DMS 273 treated with DMSO at 0.1 percent for 48 hours (cell line): ENCODE measurements at regions not wholly inside any gene's neighbourhood (a gene's known extent, or its start where the extent isn't known, plus 50 kb on each side); places are given as distances from the start of the nearest gene placed in this dataset.
"Not testable (repeated sequence)": the region's sequence is repeated elsewhere in the genome, so short reads cannot be mapped to it uniquely, and the experiment has no call there.

ENCODE experiments used
- DNase-seq: peaks from one replicate; lab custom pipeline; 2025; lab: John Stamatoyannopoulos, UW

GRCh38 chr7:12004581-12004980 lies 172.6 kb upstream of the THSD7A start:
- DNase-seq = no peak

DNA sequence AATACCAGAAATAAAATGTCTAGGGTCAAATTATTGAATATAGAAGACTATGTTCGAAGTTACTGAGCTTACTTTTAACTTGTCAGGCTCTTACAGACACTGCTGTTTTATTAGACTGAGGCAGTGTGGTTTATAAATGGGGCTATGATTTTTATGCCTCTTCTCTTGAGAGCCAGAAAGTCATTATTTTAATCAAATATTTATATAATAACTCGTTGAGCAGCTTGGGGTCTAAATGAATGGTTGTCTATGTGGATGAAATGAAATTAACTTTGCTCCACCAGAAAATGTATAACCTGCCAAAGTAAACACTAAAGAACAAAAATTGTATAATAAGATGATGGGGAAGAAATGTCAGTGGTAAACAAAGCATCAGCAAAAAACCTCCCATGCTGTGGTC lies 175.6 kb upstream of the THSD7A start:
- no peak for DNase-seq

GRCh38 chr7:12013983-12014382 lies 182.0 kb upstream of the THSD7A start:
- DNase-seq = no peak

DNA sequence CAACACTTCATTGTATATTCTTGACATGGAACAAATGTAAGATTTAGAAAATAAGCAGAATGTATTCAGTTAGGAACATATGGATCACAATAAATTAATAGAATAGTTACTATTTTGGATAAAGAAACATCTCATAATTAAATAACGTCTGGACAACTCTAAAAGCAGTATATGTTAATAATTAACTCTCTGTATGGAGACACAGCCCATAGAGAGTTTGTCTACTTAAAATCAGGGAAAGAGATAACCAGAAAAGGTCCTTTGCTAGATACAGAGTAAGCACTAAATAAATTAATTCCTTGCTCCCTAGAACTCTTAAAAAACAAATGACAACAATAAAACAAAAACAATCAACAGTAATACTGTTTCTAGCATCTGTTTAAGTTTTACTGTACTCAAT lies 184.4 kb upstream of the THSD7A start:
- DNase-seq = no peak

DNA sequence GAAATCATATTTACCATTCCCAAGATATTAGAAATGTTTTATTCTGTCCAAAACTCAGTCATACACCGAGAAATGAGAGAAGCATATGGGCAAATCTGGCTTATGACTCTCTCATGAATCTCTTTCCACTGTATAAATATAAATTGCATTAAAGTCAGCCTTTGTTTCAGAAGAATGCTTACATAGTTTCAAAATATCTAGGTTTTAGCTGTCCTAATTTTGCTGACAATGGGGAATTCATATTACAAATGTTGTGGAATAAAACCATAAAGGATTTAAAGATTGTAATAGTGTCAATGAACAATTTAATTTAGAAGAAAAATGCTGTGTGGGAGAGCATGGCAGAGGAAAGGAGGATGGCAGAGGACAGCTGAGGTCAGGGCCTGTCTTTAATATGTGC lies 185.0 kb upstream of the THSD7A start:
- DNase-seq = no peak

DNA sequence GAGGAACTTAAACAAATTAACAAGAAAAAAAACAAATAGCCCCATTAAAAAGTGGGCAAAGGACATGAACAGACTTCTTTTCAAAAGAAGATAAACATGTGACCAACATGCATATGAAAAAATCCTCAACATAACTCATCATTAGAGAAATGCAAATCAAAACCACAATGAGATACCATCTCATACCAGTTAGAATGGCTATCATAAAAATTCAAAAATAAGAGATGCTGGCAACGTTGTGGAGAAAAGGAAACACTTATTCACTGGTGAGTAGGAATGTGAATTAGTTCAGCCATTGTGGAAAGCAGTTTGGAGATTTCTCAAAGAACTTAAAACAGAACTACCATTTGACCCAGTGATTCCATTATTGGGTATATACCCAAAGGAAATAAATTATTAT lies 189.1 kb upstream of the TMEM106B start:
- DNase-seq = not testable (repeated sequence)

- DNase-seq = no peak
Observed at GRCh38 chr7:12025246-12025645, 185.8 kb upstream of the TMEM106B start.

GRCh38 chr7:12028508-12028907 lies 182.6 kb upstream of the TMEM106B start:
- DNase-seq = no peak

DNA sequence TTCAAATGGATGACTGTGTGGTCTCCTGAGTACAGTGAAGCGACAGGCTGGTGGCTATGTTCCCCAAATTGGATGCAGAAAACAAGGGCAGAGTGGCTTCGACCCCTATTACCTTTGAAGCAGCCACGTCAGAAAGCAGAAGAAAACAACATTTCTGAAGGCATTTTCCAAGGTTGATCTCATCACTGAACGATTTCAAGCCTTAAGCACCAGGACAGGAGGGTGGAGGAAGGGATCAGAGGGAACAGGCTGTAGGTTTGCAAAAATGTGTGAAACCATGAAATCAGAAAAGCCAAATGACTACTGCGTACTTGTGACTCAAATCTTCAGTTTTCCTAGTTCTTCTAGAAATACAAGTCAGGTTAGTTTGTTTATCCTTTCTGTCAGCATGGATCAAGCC lies 181.0 kb upstream of the TMEM106B start:
- no peak for DNase-seq

- no peak for DNase-seq
Observed at GRCh38 chr7:12031186-12031585, 179.9 kb upstream of the TMEM106B start.

DNA sequence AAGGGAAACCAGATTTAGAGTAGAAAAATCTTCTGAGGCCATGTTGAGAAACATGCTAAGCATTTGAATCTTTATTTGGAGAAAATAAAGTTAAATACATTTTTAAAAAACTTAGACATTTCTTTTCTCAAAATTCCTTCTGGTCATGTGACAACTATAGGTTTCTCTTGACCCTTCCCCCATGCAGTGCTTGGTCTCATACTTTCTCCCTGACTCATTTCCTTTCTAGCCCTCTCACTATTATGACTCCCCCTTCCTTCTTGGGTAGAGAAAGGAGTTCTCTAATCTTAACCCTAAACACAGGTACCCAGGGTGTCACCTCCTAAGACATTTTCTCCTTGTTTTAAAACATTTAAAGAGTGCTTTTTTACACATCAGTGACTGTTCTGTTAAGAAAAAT lies 179.5 kb upstream of the TMEM106B start:
- no peak for DNase-seq

DNA sequence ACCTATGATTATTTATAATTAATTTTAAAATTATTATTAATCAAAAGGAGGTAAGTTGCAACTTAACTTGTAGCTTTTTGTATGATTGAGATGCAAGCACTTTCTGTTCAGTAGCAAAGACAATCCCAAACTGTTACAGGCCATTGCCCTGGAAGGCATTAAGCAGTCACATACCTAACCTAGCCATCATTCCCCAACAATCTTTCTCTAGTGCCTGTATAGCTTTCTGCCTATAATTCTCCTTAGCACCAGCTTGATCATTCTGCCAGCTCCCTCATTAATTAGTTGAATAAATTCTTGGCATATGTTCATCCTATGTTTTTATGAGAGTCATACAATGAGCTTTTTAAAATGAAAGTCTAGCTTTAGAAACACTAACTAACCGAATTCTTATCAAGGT lies 178.9 kb upstream of the TMEM106B start:
- DNase-seq = no peak

DNA sequence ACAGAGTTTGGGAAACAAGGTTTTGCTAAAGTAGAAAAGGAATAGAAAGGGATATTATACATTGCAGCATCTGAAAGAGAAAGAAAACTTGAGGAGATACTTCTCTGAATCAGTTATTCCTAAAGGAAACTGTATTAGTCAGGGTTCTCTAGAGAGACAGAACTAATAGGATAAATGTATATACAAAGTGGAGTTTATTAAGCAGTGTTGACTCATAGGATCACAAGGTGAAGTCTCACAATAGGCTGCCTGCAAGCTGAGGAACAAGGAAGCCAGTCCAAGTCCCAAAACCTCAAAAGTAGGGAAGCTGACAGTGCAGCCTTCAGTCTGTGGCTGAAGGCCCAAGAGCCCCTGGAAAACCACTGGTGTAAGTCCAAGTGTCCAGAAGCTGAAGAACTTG lies 167.6 kb upstream of the TMEM106B start:
- DNase-seq = not testable (repeated sequence)

- DNase-seq = no peak
Observed at GRCh38 chr7:12052211-12052610, 158.9 kb upstream of the TMEM106B start.

DNA sequence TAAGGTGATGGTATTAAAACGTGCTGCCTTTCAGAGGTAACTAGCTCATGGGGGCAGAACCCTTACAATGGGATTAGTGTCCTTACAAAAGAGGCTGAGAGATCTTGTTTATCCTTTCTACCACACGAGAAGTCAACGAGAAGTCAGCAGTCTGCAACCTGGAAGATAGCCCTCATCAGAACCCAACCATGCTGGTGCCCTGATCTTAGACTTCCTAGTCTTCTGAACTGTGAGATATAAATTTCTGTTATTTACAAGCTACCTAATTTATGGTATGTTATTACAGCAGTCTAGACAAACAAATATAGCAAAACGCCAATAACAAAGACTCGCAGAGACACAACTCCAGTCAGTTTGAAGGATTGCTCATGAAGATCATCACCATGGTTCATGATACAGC lies 157.5 kb upstream of the TMEM106B start:
- no peak for DNase-seq

DNA sequence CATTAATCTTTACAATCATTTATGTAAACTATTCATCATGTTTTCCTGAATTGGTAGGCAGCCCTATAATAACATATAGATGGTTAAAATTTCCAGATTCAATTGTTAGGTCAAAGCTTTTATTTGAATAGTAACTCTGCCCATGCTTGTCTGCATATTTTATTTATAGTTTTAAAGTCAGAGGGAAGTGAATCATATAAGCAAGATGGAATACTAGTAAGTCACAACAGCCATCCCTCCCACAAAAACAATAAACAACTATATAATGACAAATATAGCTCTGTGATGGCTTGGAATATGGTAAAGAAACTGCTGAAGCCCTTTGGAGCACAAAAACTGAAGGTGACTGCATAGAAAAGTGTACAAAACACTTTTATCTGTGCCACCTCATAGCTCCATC lies 156.3 kb upstream of the TMEM106B start:
- DNase-seq = no peak

GRCh38 chr7:12056381-12056780 lies 154.7 kb upstream of the TMEM106B start:
- no peak for DNase-seq

- no peak for DNase-seq
Observed at GRCh38 chr7:12056977-12057376, 154.1 kb upstream of the TMEM106B start.

- no peak for DNase-seq
Observed at GRCh38 chr7:12062062-12062461, 149.0 kb upstream of the TMEM106B start.

- no peak for DNase-seq
Observed at GRCh38 chr7:12064586-12065127, 146.4 kb upstream of the TMEM106B start.

- DNase-seq = no peak
Observed at GRCh38 chr7:12066004-12066403, 145.1 kb upstream of the TMEM106B start.

DNA sequence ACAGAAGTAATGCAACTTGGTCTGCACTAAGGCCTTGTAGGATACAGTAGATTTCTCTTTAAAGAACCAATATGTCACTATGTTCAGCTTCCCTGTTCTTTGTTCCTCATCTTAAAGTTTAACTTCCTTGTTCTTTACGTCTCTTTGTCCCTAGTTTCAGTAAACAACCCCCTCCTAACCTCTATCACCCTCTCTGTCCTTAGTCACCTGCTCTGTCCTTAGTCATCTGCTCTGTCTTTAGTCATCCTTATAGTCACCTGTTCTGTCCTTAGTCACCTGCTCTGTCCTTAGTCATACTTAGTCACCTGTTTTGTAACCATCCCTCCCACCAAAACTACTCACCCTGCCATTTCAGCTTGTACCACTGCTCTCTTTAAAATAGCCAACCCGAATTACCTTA lies 144.6 kb upstream of the TMEM106B start:
- DNase-seq = no peak

DNA sequence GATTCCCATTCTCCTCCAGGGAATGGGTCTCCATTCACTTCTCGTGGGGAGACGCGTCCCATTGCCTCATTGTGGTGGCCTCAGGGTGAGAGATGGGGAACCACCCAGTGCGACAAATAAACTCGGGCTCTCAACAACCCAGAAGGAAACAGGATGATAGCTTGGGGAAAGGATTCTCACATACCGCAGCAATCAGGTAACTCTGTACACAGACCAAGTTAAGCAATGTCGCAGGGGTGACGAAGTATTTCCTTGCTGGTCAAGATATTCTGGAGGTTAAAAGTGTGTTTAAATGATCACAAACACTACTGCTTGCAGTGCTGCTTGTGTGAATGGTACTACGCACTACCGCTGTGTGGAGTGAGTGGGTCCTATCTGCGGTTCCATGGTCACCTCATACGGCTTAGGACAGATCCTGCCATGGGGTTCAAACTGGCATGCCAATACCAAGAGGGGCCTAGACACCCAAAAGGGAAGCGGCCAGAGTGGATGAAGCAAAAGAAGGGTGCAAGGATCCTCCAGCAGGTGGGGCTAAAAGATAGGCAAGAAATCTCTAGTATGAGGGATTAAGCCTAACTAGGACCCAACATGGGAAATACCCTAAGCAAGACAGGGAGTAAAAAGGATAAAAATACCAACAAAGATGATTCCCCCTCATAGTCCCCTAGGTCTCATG lies 143.8 kb upstream of the TMEM106B start:
- peak; percentile 23 for DNase-seq

- no peak for DNase-seq
Observed at GRCh38 chr7:12069757-12070156, 141.3 kb upstream of the TMEM106B start.
